HEK293 (cell line): ENCODE measurements at regions not wholly inside any gene's neighbourhood (a gene's known extent, or its start where the extent isn't known, plus 50 kb on each side); places are given as distances from the start of the nearest gene placed in this dataset.
"Not testable (repeated sequence)": the region's sequence is repeated elsewhere in the genome, so short reads cannot be mapped to it uniquely, and the experiment has no call there.

Source experiments
- CTCF ChIA-PET: fragments of 350-600 bp; formaldehyde crosslinking; extraction: SDS; loops from one replicate; lab custom pipeline; 2021; ENCODE audit warnings: antibody characterized with exemption; lab: Yijun Ruan, JAX
- POLR2A ChIA-PET: fragments of 300-600 bp; formaldehyde crosslinking; extraction: SDS; loops from one replicate; lab custom pipeline; 2020; ENCODE audit warnings: antibody characterized with exemption, inconsistent platforms; lab: Yijun Ruan, JAX
- H3K27ac ChIP-seq: fragments of 200-500 bp; sonication (Bioruptor generic); 2 replicates; pipeline ENCODE4 v1.5.1; 2014; ENCODE audit warnings: low read depth, low read length, control low read depth, inconsistent platforms; ENCODE audit errors: extremely low read depth
- H3K36me3 ChIP-seq, 2 experiments: fragments of 200-500 bp in 1 of 2; sonication (Bioruptor generic) in 1 of 2; 1 replicate in 1 of 2; 2 replicates in 1 of 2; pipeline ENCODE4 v1.5.1; 2014 to 2017; ENCODE audit warnings: inconsistent platforms in 2 of 2, low read length in 2 of 2; ENCODE audit not compliant: control insufficient read depth in 2 of 2, insufficient read depth in 1 of 2
- H3K4me1 ChIP-seq: fragments of 200-500 bp; sonication (Bioruptor generic); 2 replicates; pipeline ENCODE4 v1.5.1; 2014; ENCODE audit warnings: mild to moderate bottlenecking, low read length, inconsistent platforms; ENCODE audit not compliant: control insufficient read depth, insufficient read depth
- H3K4me3 ChIP-seq: 2 replicates; pipeline ENCODE4 v1.5.1; 2011; ENCODE audit warnings: low read depth, mild to moderate bottlenecking, control low read depth, low read length, moderate library complexity
- H3K9me3 ChIP-seq: fragments of 200-500 bp; sonication (Bioruptor generic); 2 replicates; pipeline ENCODE4 v1.5.1; 2014; ENCODE audit warnings: low read depth, low read length, inconsistent platforms; ENCODE audit not compliant: control insufficient read depth, insufficient read depth
- ATF2 ChIP-seq: fragments of 450-650 bp; formaldehyde crosslinking; IDR thresholded peaks from 2 replicates; pipeline ENCODE4 v1.5.1; 2016; ENCODE audit warnings: missing biosample characterization, missing genetic modification characterization, low read depth
- FEZF1 ChIP-seq: fragments of 450-650 bp; formaldehyde crosslinking; IDR thresholded peaks from 2 replicates; pipeline ENCODE4 v1.5.1; 2016; ENCODE audit warnings: missing biosample characterization, missing genetic modification characterization
- KLF10 ChIP-seq: fragments of 450-650 bp; IDR thresholded peaks from 2 replicates; pipeline ENCODE4 v1.5.1; 2018; ENCODE audit warnings: missing biosample characterization, mild to moderate bottlenecking, missing genetic modification characterization
- PRDM10 ChIP-seq: fragments of 450-650 bp; formaldehyde crosslinking; IDR thresholded peaks from 2 replicates; pipeline ENCODE4 v1.5.1; 2016; ENCODE audit warnings: missing biosample characterization, missing genetic modification characterization
- SCRT1 ChIP-seq: fragments of 450-650 bp; formaldehyde crosslinking; IDR thresholded peaks from 2 replicates; pipeline ENCODE4 v1.5.1; 2016; ENCODE audit warnings: missing biosample characterization, missing genetic modification characterization, borderline replicate concordance
- SP7 ChIP-seq: fragments of 450-650 bp; formaldehyde crosslinking; IDR thresholded peaks from 2 replicates; pipeline ENCODE4 v1.5.1; 2016; ENCODE audit warnings: missing biosample characterization, missing genetic modification characterization
- WT1 ChIP-seq: fragments of 450-650 bp; formaldehyde crosslinking; IDR thresholded peaks from 2 replicates; pipeline ENCODE4 v1.5.1; 2016; ENCODE audit warnings: missing biosample characterization, missing genetic modification characterization
- ZBTB17 ChIP-seq: fragments of 450-650 bp; formaldehyde crosslinking; IDR thresholded peaks from 2 replicates; pipeline ENCODE4 v1.5.1; 2016; ENCODE audit warnings: missing biosample characterization, missing genetic modification characterization
- ZBTB21 ChIP-seq: fragments of 450-650 bp; formaldehyde crosslinking; IDR thresholded peaks from 2 replicates; pipeline ENCODE4 v1.5.1; 2017; ENCODE audit warnings: missing biosample characterization, missing genetic modification characterization
- ZNF121 ChIP-seq: fragments of 450-650 bp; formaldehyde crosslinking; IDR thresholded peaks from 2 replicates; pipeline ENCODE4 v1.5.1; 2016; ENCODE audit warnings: missing biosample characterization, missing genetic modification characterization
- ZNF24 ChIP-seq: fragments of 450-650 bp; formaldehyde crosslinking; IDR thresholded peaks from 2 replicates; pipeline ENCODE4 v1.5.1; 2016; ENCODE audit warnings: missing biosample characterization, missing genetic modification characterization
- ZNF600 ChIP-seq: fragments of 450-650 bp; formaldehyde crosslinking; IDR thresholded peaks from 2 replicates; pipeline ENCODE4 v1.5.1; 2016; ENCODE audit warnings: missing biosample characterization, missing genetic modification characterization
- ZNF629 ChIP-seq: fragments of 450-650 bp; formaldehyde crosslinking; IDR thresholded peaks from 2 replicates; pipeline ENCODE4 v1.5.1; 2017; ENCODE audit warnings: missing biosample characterization, missing genetic modification characterization
- ZNF692 ChIP-seq: fragments of 450-650 bp; formaldehyde crosslinking; IDR thresholded peaks from 2 replicates; pipeline ENCODE4 v1.5.1; 2016; ENCODE audit warnings: missing biosample characterization, missing genetic modification characterization
- ZNF768 ChIP-seq: fragments of 450-650 bp; formaldehyde crosslinking; IDR thresholded peaks from 2 replicates; pipeline ENCODE4 v1.5.1; 2018; ENCODE audit warnings: missing biosample characterization, mild to moderate bottlenecking, missing genetic modification characterization
- ZXDB ChIP-seq: fragments of 450-650 bp; formaldehyde crosslinking; IDR thresholded peaks from 2 replicates; pipeline ENCODE4 v1.5.1; 2016; ENCODE audit warnings: missing biosample characterization, missing genetic modification characterization
- TF ChIP-seq, protein P1 (sequence below): fragments of 450-650 bp; formaldehyde crosslinking; IDR thresholded peaks from 2 replicates; pipeline ENCODE4 v1.5.1; 2016; ENCODE audit warnings: missing biosample characterization, missing genetic modification characterization

DNA sequence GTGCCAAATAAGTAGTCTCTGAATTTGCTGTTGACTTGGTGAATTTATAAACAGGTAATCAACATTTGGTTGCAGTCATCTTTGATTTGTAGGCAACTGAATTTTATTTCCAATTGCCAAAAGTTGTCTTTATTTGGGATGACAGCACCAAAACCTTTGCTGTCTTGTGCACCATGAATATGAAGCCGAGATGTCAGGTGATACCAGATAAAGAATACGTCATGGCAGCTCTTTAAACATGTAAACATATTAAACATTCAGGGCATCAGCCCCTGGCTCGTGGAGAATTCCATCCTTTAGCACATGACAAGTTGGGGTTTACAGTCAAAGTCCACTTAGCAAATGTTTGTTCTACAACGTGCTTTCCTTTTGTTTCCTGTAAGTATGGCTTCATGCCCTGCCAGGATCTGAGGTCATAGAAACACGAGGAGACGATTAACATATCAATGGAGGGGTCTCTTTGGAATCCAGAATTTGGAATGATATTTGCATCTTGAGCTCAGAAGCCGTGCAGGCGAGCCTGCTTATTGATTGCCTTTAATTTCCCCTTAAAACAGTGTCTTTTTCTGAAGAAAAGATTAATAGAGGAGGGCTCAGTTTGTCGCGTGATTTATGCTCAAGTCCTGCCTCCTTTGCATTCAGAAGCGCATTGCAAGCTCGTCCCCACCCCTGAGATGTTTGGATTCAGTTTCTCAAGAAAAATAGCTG lies 170.2 kb upstream of the ZNF217 start:
- POLR2A ChIA-PET = no interaction called here
- no peak overlapping the region for H3K4me3 ChIP-seq
- CTCF ChIA-PET = interaction anchor here (0.7 kb wide), 1 partner anchor 162 kb away, joined by 4 read pairs; no protein-coding TSS in a partner anchor

GRCh38 chr20:53762423-53762798 lies 168.8 kb upstream of the ZNF217 start:
- CTCF ChIA-PET = interaction anchor here (0.6 kb wide), 1 partner anchor 142 kb away, joined by 3 read pairs; no protein-coding TSS in a partner anchor
- H3K36me3 ChIP-seq, H3K4me1 ChIP-seq, H3K9me3 ChIP-seq, POLR2A ChIA-PET, H3K27ac ChIP-seq, H3K4me3 ChIP-seq: not testable (repeated sequence)

More for the DNA sequence above, 170.2 kb upstream of the ZNF217 start:
- peak; percentile 73; the same call in 1 of the 2 replicates for TF ChIP-seq ZNF600 (tag by site-specific recombination)
- TF ChIP-seq ZXDB (tag by site-specific recombination) = peak; percentile 28; the same call in 1 of the 2 replicates
- TF ChIP-seq ZNF768 (tag by site-specific recombination) = no peak
- TF ChIP-seq PRDM10 (tag by site-specific recombination) = peak; percentile 95
- peak; percentile 14; the same call in 1 of the 2 replicates for TF ChIP-seq WT1 (tag by site-specific recombination)
- TF ChIP-seq SP7 (tag by site-specific recombination) = peak; percentile 46
- TF ChIP-seq ZBTB21 (tag by site-specific recombination) = peak; percentile 83
- TF ChIP-seq FEZF1 (tag by site-specific recombination) = 0 out of 2 replicates have a peak, but pooled peaks have one; percentile 26
- peak; percentile 88 for TF ChIP-seq ZNF629 (tag by site-specific recombination)
- TF ChIP-seq ZNF692 (tag by site-specific recombination) = 0 out of 2 replicates have a peak, but pooled peaks have one; percentile 23
- no peak for TF ChIP-seq ZNF121 (tag by site-specific recombination)
- peak; percentile 66 for TF ChIP-seq ZBTB17 (tag by site-specific recombination)
- no peak for TF ChIP-seq KLF10
- TF ChIP-seq, protein P1, sequence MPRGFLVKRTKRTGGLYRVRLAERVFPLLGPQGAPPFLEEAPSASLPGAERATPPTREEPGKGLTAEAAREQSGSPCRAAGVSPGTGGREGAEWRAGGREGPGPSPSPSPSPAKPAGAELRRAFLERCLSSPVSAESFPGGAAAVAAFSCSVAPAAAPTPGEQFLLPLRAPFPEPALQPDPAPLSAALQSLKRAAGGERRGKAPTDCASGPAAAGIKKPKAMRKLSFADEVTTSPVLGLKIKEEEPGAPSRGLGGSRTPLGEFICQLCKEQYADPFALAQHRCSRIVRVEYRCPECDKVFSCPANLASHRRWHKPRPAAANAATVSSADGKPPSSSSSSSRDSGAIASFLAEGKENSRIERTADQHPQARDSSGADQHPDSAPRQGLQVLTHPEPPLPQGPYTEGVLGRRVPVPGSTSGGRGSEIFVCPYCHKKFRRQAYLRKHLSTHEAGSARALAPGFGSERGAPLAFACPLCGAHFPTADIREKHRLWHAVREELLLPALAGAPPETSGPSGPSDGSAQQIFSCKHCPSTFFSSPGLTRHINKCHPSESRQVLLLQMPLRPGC (tag by site-specific recombination) = 0 out of 2 replicates have a peak, but pooled peaks have one; percentile 55
- TF ChIP-seq SCRT1 (tag by site-specific recombination) = no peak
- peak; percentile 66; the same call in 1 of the 2 replicates for TF ChIP-seq ZNF24 (tag by site-specific recombination)
- TF ChIP-seq ATF2 = peak; percentile 86
- TF ChIP-seq, all 188 proteins: peak for 13
- Histone ChIP-seq H3K9me3 (no peaks in the 10 kb centered on the region), H3K27ac (peak overlapping the region; percentile 29), H3K4me1 (peaks cover under 1% of the 10 kb centered on the region), H3K36me3 (no peaks in the 10 kb centered on the region)
